BJ (cell line): ENCODE measurements at regions not wholly inside any gene's neighbourhood (a gene's known extent, or its start where the extent isn't known, plus 50 kb on each side); places are given as distances from the start of the nearest gene placed in this dataset.

Experiments
- CTCF ChIA-PET: fragments of 350-600 bp; formaldehyde crosslinking; extraction: SDS; loops from one replicate; lab custom pipeline; 2021; ENCODE audit warnings: antibody characterized with exemption, inconsistent platforms; lab: Yijun Ruan, JAX
- POLR2A ChIA-PET: fragments of 300-600 bp; sonication (Branson Sonifier 250); formaldehyde crosslinking; extraction: SDS; loops from one replicate; lab custom pipeline; 2021; ENCODE audit warnings: antibody characterized with exemption; lab: Charles Lee
- DNase-seq: peaks from one replicate; pipeline ENCODE4 v3.0.0-alpha.2; 2011; ENCODE audit warnings: low read depth
- H3K27me3 ChIP-seq: 2 replicates; pipeline ENCODE4 v1.6.0; 2011; ENCODE audit warnings: low read length; ENCODE audit not compliant: control insufficient read depth, insufficient read depth
- H3K36me3 ChIP-seq: 2 replicates; pipeline ENCODE4 v1.5.1; 2011; ENCODE audit warnings: low read length; ENCODE audit not compliant: control insufficient read depth, insufficient read depth
- H3K4me3 ChIP-seq: 2 replicates; pipeline ENCODE4 v1.5.1; 2011; ENCODE audit warnings: low read depth, mild to moderate bottlenecking, control low read depth, low read length
- CTCF ChIP-seq: IDR thresholded peaks from 2 replicates; pipeline ENCODE4 v1.5.1; 2011; ENCODE audit warnings: low read depth, mild to moderate bottlenecking, control low read depth, inconsistent platforms, low read length, moderate library complexity; ENCODE audit not compliant: insufficient read depth

GRCh38 chr9:28409919-28410318 lies 836.6 kb upstream of the C9orf72 start:
- CTCF ChIA-PET, result no interaction called here

GRCh38 chr9:28410411-28410810 lies 837.1 kb upstream of the C9orf72 start:
- POLR2A ChIA-PET, result no interaction called here
- no peak overlapping the region for H3K4me3 ChIP-seq
- no peak for TF ChIP-seq CTCF
- H3K36me3 ChIP-seq, result no peaks in the 10 kb centered on the region
- H3K27me3 ChIP-seq, result no peaks in the 10 kb centered on the region
- no peak for DNase-seq
- CTCF ChIA-PET, result no interaction called here

More at GRCh38 chr9:28409919-28410318, 836.6 kb upstream of the C9orf72 start:
- H3K4me3 ChIP-seq, result no peak overlapping the region
- no peaks in the 10 kb centered on the region for H3K36me3 ChIP-seq
- DNase-seq, result no peak
- no peak for TF ChIP-seq CTCF
- no peaks in the 10 kb centered on the region for H3K27me3 ChIP-seq
- POLR2A ChIA-PET, result no interaction called here

DNA sequence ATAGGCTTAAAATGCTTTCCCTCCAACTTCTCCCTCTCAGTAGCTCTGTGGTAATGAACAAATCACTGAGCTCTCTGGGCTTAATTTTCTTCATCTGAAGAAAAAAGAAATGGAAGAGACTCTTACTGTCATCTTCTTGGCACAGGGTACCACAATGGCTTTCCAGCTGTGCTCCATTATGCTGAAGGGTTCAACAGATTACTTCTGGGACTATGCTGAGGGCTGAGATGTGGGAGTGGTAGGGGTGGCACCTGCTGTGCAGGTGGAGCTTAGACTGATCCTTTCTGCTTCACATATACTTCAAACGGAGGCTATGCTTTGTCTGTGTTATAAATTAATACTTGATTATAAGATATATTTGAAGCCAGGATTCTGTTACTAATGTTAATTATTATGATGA lies 840.2 kb upstream of the C9orf72 start:
- TF ChIP-seq CTCF, result no peak
- ChIA-PET POLR2A (no interaction called here), CTCF (no interaction called here)
- Histone ChIP-seq H3K4me3 (no peak overlapping the region), H3K27me3 (no peaks in the 10 kb centered on the region), H3K36me3 (no peaks in the 10 kb centered on the region)
- DNase-seq, result no peak

- ChIA-PET CTCF (no interaction called here), POLR2A (no interaction called here)
- TF ChIP-seq CTCF, result no peak
- DNase-seq, result no peak
- Histone ChIP-seq H3K27me3 (no peaks in the 10 kb centered on the region), H3K36me3 (no peaks in the 10 kb centered on the region), H3K4me3 (no peak overlapping the region)
Observed at GRCh38 chr9:28423255-28423654, 850.0 kb upstream of the C9orf72 start.

- Histone ChIP-seq H3K36me3 (no peaks in the 10 kb centered on the region), H3K27me3 (no peaks in the 10 kb centered on the region), H3K4me3 (no peak overlapping the region)
- CTCF ChIA-PET, result no interaction called here
- DNase-seq, result no peak
- POLR2A ChIA-PET, result no interaction called here
- no peak for TF ChIP-seq CTCF
Observed at GRCh38 chr9:28435456-28435855, 862.2 kb upstream of the C9orf72 start.
